Stomach (tissue), 4 donors: ENCODE measurements at regions not wholly inside any gene's neighbourhood (a gene's known extent, or its start where the extent isn't known, plus 50 kb on each side); places are given as distances from the start of the nearest gene placed in this dataset.

Experiments used
- CTCF ChIP-seq, 7 experiments: fragments of 450-650 bp in 4 of 7; fragments of 200-600 bp in 3 of 7; sonication (generic) in 3 of 7; IDR thresholded peaks; one replicate each; pipeline ENCODE4 v1.5.1; 2016 to 2019; ENCODE audit warnings: antibody characterized with exemption in 7 of 7, control low read depth in 2 of 7, mild to moderate bottlenecking in 1 of 7
- EP300 ChIP-seq: sonication (generic); formaldehyde crosslinking; IDR thresholded peaks from one replicate; pipeline ENCODE4 v1.6.1; 2017; ENCODE audit warnings: antibody characterized with exemption
- POLR2A ChIP-seq, 4 donors: fragments of 450-650 bp; IDR thresholded peaks; one replicate each; pipeline ENCODE4 v1.6.1; 2016; ENCODE audit warnings: antibody characterized with exemption in 4 of 4, control low read depth in 2 of 4, mild to moderate bottlenecking in 1 of 4, moderate library complexity in 1 of 4
- POLR2AphosphoS5 ChIP-seq, 3 donors: sonication (generic); formaldehyde crosslinking; IDR thresholded peaks; one replicate each; pipeline ENCODE4 v1.6.1; 2016; ENCODE audit warnings: antibody characterized with exemption in 3 of 3

GRCh38 chr18:65081786-65082185 is 669.0 kb upstream of the CDH7 start:
- TF ChIP-seq POLR2AphosphoS5 (IDR thresholded peaks at IDR 0.05) (no peak), CTCF (IDR thresholded peaks at IDR 0.05) (no peak), POLR2A (IDR thresholded peaks at IDR 0.05) (no peak), EP300 (no peak)
